ENCODE measurements at regions not wholly inside any gene's neighbourhood (a gene's known extent, or its start where the extent isn't known, plus 50 kb on each side); places are given as distances from the start of the nearest gene placed in this dataset.

DNA sequence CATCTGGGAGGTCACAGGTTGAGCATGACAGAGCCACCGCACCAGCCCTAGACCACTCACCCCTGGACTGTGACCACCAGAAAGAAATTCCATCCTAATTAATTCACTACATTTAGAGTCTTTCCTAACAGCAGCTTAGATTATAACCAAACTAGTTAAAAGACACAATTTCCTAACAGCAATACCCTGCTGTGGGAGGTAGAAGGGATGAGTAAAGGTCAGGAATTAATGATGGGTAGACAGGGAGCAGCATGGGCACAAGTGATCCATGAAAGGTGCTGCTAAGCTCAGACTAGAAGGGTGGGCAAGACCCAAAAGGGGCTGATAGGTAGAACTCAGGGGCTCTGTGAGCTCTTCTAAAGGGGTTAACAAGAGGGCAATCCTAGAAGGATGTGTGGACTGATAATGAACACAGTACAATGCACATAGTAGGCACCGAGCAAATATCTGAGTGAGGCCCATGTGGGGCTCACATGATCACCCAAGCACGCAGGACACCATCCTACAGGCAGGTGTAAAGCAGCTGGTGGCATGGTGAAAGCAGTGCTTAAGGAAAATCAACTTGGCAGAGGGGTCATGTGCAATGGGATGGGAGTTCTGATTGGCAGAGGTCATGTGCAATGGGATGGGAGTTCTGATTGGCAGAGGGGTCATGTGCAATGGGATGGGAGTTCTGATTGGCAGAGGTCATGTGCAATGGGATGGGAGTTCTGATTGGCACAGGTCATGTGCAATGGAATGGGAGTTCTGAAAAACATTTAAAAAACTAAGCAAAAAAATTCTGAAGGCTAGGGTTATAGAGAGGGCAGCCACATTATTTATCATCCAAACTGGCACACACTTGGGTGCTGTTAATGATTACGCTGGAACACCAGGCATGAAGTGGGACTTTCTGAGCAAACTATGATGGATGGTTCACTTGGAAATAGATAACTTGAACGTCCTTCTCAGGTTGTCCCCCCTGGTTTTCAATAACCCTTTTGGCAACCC, 188.2 kb upstream of the FOXQ1 start:
- DNase-seq: no peak

DNA sequence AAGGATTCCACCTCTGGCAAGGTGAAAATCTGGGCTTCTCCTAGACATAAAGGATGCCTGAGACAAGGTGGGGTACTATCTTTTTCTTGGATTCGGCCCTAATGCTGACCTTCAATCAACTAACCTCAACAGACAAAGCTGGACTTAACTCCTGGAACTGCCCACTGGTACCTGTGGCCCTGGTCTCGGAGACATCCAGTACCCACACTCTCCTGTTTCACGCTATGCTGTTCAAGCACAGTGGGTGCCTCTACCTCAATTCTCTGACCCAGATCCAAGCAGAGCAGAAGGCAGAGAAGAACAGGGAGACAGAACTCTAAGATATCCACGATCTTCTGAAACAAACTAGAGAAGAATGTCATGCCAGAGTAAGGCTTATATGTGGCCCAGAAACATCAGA, 189.8 kb upstream of the FOXQ1 start:
- DNase-seq: no peak

GRCh38 chr6:1118287-1118647, 193.6 kb upstream of the FOXQ1 start:
- no peak for DNase-seq

GRCh38 chr6:1117530-1118286, 194.2 kb upstream of the FOXQ1 start:
- DNase-seq: no peak

DNA sequence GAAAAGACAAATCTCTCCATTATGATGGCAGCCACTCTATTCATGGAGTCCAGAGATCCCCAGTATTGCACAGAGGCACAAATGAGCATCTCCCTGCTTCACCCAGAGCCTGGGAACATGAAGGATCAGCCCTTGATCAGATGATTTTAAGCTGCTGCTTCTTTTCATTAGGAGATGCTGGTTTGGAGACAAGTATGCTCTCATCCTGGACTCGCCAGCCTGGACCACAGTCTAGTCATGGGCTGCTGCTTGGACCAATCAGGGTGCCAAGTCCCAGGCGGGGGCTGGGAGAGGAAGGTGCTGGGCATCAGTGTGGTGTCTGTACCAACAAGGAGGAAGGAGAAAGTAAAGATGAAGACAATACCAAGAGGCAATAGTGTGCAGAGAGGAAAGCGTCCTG, 195.7 kb upstream of the FOXQ1 start:
- no peak for DNase-seq

DNA sequence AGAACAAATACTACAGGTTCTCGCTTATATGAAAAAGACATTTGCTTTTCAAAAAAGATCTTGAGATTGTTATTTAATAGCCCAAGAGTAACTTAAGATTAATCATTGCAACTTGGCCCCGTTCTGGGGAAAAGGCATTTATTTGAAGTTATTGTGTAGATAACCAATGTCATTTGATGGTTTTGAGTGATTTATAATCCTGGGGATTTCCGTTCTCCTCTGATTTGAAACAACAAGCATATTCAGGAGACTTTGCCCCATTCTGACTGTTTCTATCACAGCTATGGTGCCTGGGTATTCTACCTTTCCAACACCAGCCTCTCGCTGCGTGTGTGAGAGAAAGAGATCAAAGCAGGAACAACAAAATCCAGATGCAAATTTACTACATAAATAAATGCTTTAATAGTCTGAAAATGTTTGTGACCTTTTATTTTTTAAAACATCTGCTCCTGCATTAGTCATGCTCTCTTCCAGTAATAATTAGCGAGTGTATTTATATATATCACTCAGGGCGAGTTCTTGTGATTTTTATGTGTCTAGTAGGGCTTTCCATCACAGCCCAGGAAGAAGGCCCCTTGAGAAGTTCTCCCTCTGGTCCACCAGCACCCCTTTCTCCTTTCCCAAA, 197.9 kb upstream of the FOXQ1 start:
- DNase-seq: no peak

DNA sequence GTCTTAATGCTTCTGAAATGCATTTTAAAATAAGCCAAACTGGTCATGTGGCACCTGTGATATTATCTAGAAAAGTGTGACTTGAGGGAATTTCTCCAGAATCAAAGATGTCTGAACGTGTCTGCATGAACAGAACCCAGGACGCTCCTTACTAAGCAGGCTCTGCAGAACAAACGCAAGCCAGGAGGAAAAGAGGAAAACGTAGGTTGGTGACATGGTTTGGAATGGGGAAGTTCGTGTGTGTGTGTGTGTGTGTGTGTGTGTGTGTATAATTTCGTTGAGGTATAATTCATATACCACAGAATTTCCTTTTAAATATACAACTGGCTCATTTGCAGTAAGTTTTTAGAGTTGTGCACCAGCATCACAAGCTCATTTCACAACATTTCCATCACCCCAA, 200.5 kb upstream of the FOXQ1 start:
- no peak for DNase-seq

- peak in 2 of 56 donors; percentile 6 to 11 for DNase-seq
Observed at GRCh38 chr6:1110941-1111349, 201.0 kb upstream of the FOXQ1 start.

- DNase-seq: peak in 1 of 56 donors; percentile 4
Observed at GRCh38 chr6:1110164-1110563, 201.7 kb upstream of the FOXQ1 start.

DNA sequence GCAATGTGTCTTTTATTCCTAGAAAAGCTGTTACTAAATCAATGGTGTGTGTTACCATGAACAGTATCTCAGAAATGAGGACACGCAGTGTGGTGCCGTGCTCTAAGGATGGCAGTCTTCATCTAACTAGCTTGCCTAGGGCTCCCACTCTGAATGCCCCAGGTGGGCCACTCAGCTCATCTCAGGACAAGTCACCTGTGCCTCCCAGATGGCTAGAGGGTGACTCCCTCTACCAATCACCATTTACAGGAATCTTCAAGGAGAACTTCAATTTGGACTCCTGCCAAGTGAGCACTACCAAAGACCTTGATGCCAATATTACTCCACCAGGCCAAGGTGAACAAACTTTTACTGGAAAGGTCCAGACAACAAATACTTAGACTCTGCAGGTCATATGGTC, 202.8 kb upstream of the FOXQ1 start:
- no peak for DNase-seq

GRCh38 chr6:1108198-1108597, 203.7 kb upstream of the FOXQ1 start:
- DNase-seq: no peak

GRCh38 chr6:1107578-1107977, 204.3 kb upstream of the FOXQ1 start:
- DNase-seq: no peak

DNA sequence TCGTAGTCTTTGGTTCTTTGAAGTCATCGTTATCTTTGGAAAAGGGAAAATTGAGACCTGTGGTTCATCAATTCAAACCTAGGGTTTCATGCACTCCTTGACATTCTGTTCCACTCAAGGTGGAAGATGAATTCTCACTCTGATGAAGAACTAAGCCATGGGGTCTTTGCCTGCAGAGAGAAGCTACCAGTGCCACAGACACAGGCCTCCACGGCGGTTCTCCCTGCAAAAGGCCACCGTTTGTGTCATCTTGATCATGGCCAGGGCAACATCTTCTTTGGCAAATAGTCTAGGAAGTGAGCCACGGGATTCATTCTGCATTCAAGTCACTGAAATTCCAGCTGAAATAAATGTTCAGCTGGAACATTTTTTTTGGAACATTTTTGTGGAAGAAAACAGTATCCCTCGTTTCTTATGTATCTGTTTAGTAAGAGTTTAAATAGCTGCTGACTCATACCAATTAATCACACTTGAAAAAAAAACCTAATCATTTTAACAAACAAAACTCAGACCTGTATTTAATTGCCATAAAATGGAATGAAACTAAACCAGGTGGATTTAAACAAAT, 206.0 kb upstream of the FOXQ1 start:
- no peak for DNase-seq

- no peak for DNase-seq
Observed at GRCh38 chr6:1104988-1105670, 206.8 kb upstream of the FOXQ1 start.

- DNase-seq: no peak
Observed at GRCh38 chr6:1103945-1104623, 207.8 kb upstream of the FOXQ1 start.

- peak in 1 of 56 donors; percentile 18 for DNase-seq
Observed at GRCh38 chr6:1103021-1103420, 208.9 kb upstream of the FOXQ1 start.

GRCh38 chr6:1100269-1100668, 211.6 kb upstream of the FOXQ1 start:
- no peak for DNase-seq

DNA sequence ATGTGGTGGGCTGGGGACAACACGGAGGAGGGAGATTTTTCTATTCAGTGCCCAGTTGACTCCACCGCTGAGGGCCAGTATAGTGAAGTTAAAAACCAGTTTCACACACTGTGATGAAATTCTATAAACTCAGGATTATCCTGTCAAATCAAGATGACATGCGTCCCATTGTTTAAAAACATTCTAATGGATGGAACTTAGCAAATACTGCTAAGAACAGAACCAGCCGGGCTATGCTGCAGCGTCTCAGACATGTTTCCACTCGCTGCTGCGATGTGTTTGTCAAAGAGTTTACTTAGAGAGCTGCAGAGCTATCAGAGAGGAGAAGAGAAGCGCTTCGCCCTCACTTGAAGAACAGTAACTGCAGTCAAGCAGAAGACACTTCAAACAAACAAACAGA, 212.6 kb upstream of the FOXQ1 start:
- DNase-seq: no peak

DNA sequence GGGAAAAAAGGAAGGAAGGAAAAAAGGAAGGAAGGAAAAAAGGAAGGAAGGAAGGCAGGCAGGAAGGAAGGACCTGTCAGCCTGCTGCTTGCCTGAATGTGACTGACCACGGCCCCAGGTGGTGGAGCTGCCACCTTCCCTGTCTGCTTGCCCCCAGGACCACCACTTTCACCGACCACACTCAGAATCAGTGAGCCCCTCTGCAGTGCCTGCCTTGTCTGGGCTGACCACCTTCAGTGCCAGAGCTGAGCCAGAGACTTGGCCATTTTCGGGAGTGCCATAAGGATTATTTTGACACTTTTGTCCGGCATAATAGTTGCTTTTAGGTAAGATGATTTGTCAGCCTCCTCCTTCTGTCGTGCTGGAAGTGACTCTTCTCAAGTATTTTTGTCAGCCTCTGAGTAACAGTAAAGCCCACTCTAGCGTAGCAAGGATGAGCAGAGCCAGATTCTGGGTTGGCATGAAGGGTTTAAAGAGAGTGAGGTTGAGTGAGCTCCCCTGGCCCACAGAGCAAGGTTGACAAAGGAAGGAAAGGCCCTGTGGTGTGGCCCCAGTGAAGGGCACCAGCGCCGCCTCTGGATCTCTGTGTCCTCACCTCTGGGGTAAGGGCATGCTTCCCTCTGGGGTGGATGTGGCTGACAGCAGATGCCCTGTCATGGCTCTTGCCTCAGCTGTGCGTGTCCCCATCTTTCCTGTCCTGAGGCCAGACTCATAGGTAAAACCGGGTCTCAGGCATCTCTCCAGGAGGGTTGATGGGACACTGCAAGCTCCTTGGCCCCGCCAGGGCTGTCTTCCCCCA, 214.7 kb upstream of the FOXQ1 start:
- DNase-seq: no peak

DNA sequence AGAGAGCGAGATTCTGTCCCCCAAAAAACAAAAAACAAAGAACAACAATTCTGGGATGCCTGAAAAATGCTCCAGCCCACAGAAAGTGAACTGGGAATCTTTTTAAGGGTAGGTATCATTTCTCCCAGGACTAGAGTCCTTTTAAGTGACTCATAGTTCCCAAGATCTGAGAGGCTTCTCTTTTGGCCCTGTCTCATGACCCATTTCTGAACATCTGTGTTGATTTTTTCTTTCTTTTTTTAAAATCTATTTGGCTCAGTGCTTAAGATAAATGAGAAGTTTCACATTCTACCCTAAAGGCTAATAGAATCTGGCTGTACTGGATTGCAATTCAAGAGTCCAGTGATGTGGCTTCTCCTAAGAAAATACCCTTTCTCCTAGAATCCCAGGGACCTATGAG, 217.6 kb upstream of the FOXQ1 start:
- DNase-seq: no peak
